K562 (cell line): ENCODE measurements at regions not wholly inside any gene's neighbourhood (a gene's known extent, or its start where the extent isn't known, plus 50 kb on each side); places are given as distances from the start of the nearest gene placed in this dataset.

Source experiments
- ARID1B ChIP-seq: fragments of 450-650 bp; IDR thresholded peaks from 2 replicates; pipeline ENCODE4 v1.6.1; 2016; ENCODE audit warnings: antibody characterized with exemption, mild to moderate bottlenecking, inconsistent platforms
- CHD2 ChIP-seq: IDR thresholded peaks from 2 replicates; pipeline ENCODE4 v1.6.1; 2011; ENCODE audit warnings: low read depth, low read length
- CREBBP ChIP-seq: IDR thresholded peaks from one replicate; pipeline ENCODE4 v1.6.1; 2012; ENCODE audit warnings: low read depth, mild to moderate bottlenecking, control low read depth, inconsistent platforms, low read length
- ELF1 ChIP-seq: fragments of 200-800 bp; sonication (Bioruptor generic); IDR thresholded peaks from 2 replicates; pipeline ENCODE4 v1.6.1; 2016; ENCODE audit warnings: missing genetic modification characterization, missing compliant biosample characterization
- FIP1L1 ChIP-seq: fragments of 200-400 bp; formaldehyde crosslinking; IDR thresholded peaks from 2 replicates; pipeline ENCODE4 v1.6.1; 2018; ENCODE audit warnings: mild to moderate bottlenecking, low read depth, low read length; ENCODE audit not compliant: poor library complexity, severe bottlenecking
- HDAC3 ChIP-seq: fragments of 450-650 bp; IDR thresholded peaks from 2 replicates; pipeline ENCODE4 v1.6.1; 2018; ENCODE audit warnings: borderline replicate concordance, mild to moderate bottlenecking, moderate library complexity; ENCODE audit not compliant: partially characterized antibody
- HES1 ChIP-seq: fragments of 450-650 bp; IDR thresholded peaks from 2 replicates; pipeline ENCODE4 v1.6.1; 2016; ENCODE audit warnings: low read depth, mild to moderate bottlenecking, moderate library complexity
- HINFP ChIP-seq: fragments of 450-650 bp; conservative IDR thresholded peaks from 2 replicates; pipeline ENCODE4 v1.6.1; 2016; ENCODE audit warnings: missing genetic modification characterization, low read depth, mild to moderate bottlenecking, control low read depth, missing compliant biosample characterization
- KAT8 ChIP-seq: fragments of 450-650 bp; IDR thresholded peaks from 2 replicates; pipeline ENCODE4 v1.6.1; 2016; ENCODE audit warnings: low read depth, mild to moderate bottlenecking
- MBD1 ChIP-seq: fragments of 250-450 bp; sonication (Bioruptor Pico); IDR thresholded peaks from 2 replicates; pipeline ENCODE4 v1.8.0; 2022; ENCODE audit warnings: inconsistent platforms
- MNT ChIP-seq, 2 experiments: fragments of 450-650 bp; conservative IDR thresholded peaks; 2 replicates each; pipeline ENCODE4 v1.6.1; 2017; ENCODE audit warnings: mild to moderate bottlenecking in 2 of 2, moderate library complexity in 2 of 2
- POLR2G ChIP-seq: fragments of 200-400 bp; formaldehyde crosslinking; IDR thresholded peaks from 2 replicates; pipeline ENCODE4 v1.6.1; 2017; ENCODE audit warnings: low read depth, mild to moderate bottlenecking, antibody characterized with exemption, low read length, moderate library complexity
- RBM22 ChIP-seq: fragments of 200-400 bp; formaldehyde crosslinking; IDR thresholded peaks from 2 replicates; pipeline ENCODE4 v1.6.1; 2018; ENCODE audit warnings: low read length, low read depth; ENCODE audit not compliant: poor library complexity, severe bottlenecking
- RNF2 ChIP-seq: sonication (generic); IDR thresholded peaks from 2 replicates; pipeline ENCODE4 v1.6.1; 2016
- THRAP3 ChIP-seq: fragments of 450-650 bp; IDR thresholded peaks from 2 replicates; pipeline ENCODE4 v1.6.1; 2016; ENCODE audit warnings: mild to moderate bottlenecking, inconsistent platforms, borderline replicate concordance
- VEZF1 ChIP-seq: fragments of 200-800 bp; sonication (Bioruptor generic); IDR thresholded peaks from 2 replicates; pipeline ENCODE4 v1.6.1; 2017; ENCODE audit warnings: missing genetic modification characterization, missing compliant biosample characterization
- ZNF184 ChIP-seq: sonication (generic); formaldehyde crosslinking; IDR thresholded peaks from 2 replicates; pipeline ENCODE4 v1.5.0; 2020; ENCODE audit warnings: missing genetic modification reagents
- ZNF511 ChIP-seq: sonication (generic); formaldehyde crosslinking; IDR thresholded peaks from 2 replicates; pipeline ENCODE4 v1.8.0; 2022; ENCODE audit warnings: mild to moderate bottlenecking, missing genetic modification reagents
- ZNF655 ChIP-seq: fragments of 250-450 bp; sonication (Bioruptor Pico); IDR thresholded peaks from 2 replicates; pipeline ENCODE4 v1.5.0; 2021
- ZNF76 ChIP-seq: fragments of 250-450 bp; sonication (Bioruptor Pico); IDR thresholded peaks from 2 replicates; pipeline ENCODE4 v1.4.0; 2020; ENCODE audit warnings: mild to moderate bottlenecking, moderate library complexity, borderline replicate concordance

GRCh38 chr16:55981557-55981956 is 106.4 kb upstream of the CES5A start (continued):
- TF ChIP-seq ZNF655 (CRISPR knock-in tag) = no peak
- no peak for TF ChIP-seq ZNF511 (CRISPR knock-in tag)
- no peak for TF ChIP-seq CREBBP
- TF ChIP-seq ZNF76 = no peak
- no peak for TF ChIP-seq RBM22
- no peak for TF ChIP-seq THRAP3
- no peak for TF ChIP-seq CHD2
- TF ChIP-seq VEZF1 (CRISPR knock-in tag) = peak; percentile 38; the same call in 1 of the 2 replicates
- TF ChIP-seq ZNF184 = no peak
- TF ChIP-seq ARID1B = peak; percentile 77; the same call in 1 of the 2 replicates
- peak; percentile 20; the same call in 1 of the 2 replicates for TF ChIP-seq RNF2
- no peak for TF ChIP-seq MNT (conservative IDR thresholded peaks at IDR 0.05)
- peak; percentile 64; the same call in 1 of the 2 replicates for TF ChIP-seq HES1
- no peak for TF ChIP-seq KAT8
- TF ChIP-seq FIP1L1 = no peak
- no peak for TF ChIP-seq MBD1 (CRISPR knock-in tag)
- TF ChIP-seq POLR2G = no peak
- no peak for TF ChIP-seq ELF1 (tag)
- peak; percentile 59 for TF ChIP-seq HDAC3
- TF ChIP-seq HINFP (tag) = no peak
